KG1 (cell line): ENCODE measurements at regions not wholly inside any gene's neighbourhood (a gene's known extent, or its start where the extent isn't known, plus 50 kb on each side); places are given as distances from the start of the nearest gene placed in this dataset.

Experiments
- DNase-seq: peaks from one replicate; lab custom pipeline; 2025; lab: John Stamatoyannopoulos, UW

- DNase-seq, result no peak
Measured at GRCh38 chr7:145269418-145270161, 433.7 kb upstream of the TPK1 start.

- DNase-seq, result no peak
Measured at GRCh38 chr7:145265180-145265579, 429.3 kb upstream of the TPK1 start.

GRCh38 chr7:145263886-145264285, 428.0 kb upstream of the TPK1 start:
- DNase-seq, result no peak

GRCh38 chr7:145252031-145252430, 416.2 kb upstream of the TPK1 start:
- no peak for DNase-seq

- DNase-seq, result no peak
Measured at GRCh38 chr7:145224775-145225174, 388.9 kb upstream of the TPK1 start.

- no peak for DNase-seq
Measured at GRCh38 chr7:145219461-145219860, 383.6 kb upstream of the TPK1 start.

- DNase-seq, result no peak
Measured at GRCh38 chr7:145216866-145217265, 381.0 kb upstream of the TPK1 start.

- DNase-seq, result no peak
Measured at GRCh38 chr7:145212050-145212449, 376.2 kb upstream of the TPK1 start.

GRCh38 chr7:145211211-145211610, 375.4 kb upstream of the TPK1 start:
- DNase-seq, result no peak

- DNase-seq, result no peak
Measured at GRCh38 chr7:145193951-145194350, 358.1 kb upstream of the TPK1 start.

- no peak for DNase-seq
Measured at GRCh38 chr7:145184956-145185355, 349.1 kb upstream of the TPK1 start.

GRCh38 chr7:145183069-145183468, 347.2 kb upstream of the TPK1 start:
- DNase-seq, result no peak

GRCh38 chr7:145175366-145175765, 339.5 kb upstream of the TPK1 start:
- no peak for DNase-seq

GRCh38 chr7:145169908-145170307, 334.1 kb upstream of the TPK1 start:
- no peak for DNase-seq

- DNase-seq, result no peak
Measured at GRCh38 chr7:145168879-145169278, 333.0 kb upstream of the TPK1 start.

- DNase-seq, result no peak
Measured at GRCh38 chr7:145168427-145168826, 332.6 kb upstream of the TPK1 start.

GRCh38 chr7:145156834-145157233, 321.0 kb upstream of the TPK1 start:
- DNase-seq, result no peak

- DNase-seq, result no peak
Measured at GRCh38 chr7:145152589-145152988, 316.7 kb upstream of the TPK1 start.

GRCh38 chr7:145151676-145152075, 315.8 kb upstream of the TPK1 start:
- no peak for DNase-seq

- DNase-seq, result no peak
Measured at GRCh38 chr7:145147865-145148264, 312.0 kb upstream of the TPK1 start.

GRCh38 chr7:145143685-145144084, 307.8 kb upstream of the TPK1 start:
- DNase-seq, result no peak

- no peak for DNase-seq
Measured at GRCh38 chr7:145134377-145134776, 298.5 kb upstream of the TPK1 start.

- DNase-seq, result no peak
Measured at GRCh38 chr7:145123502-145123901, 287.6 kb upstream of the TPK1 start.

- DNase-seq, result no peak
Measured at GRCh38 chr7:145106001-145106400, 270.1 kb upstream of the TPK1 start.
